ENCODE measurements at regions not wholly inside any gene's neighbourhood (a gene's known extent, or its start where the extent isn't known, plus 50 kb on each side); places are given as distances from the start of the nearest gene placed in this dataset.
"Not testable (repeated sequence)": the region's sequence is repeated elsewhere in the genome, so short reads cannot be mapped to it uniquely, and the experiment has no call there.

GRCh38 chr21:35469498-35469897 is 420.4 kb upstream of the RUNX1 start:
- Histone ChIP-seq H3K4me3 (no peak overlapping the region), H3K27ac (no peak overlapping the region), H3K9me3 (peaks cover 0 to 8% (median 0%) of the 10 kb centered on the region in 8 donors), H3K27me3 (replicated peaks in 1 of 7) (no peaks in the 10 kb centered on the region), H3K36me3 (no peaks in the 10 kb centered on the region), H3K4me1 (no peaks in the 10 kb centered on the region)
- WGBS, 5 donors = 79 to 96% (median 93%) methylated on average over 1 of the region's 1 CpG
- intact Hi-C loops (cut with DNase I; ENCODE audit: low total_unique reads) = no loop called here
- TF ChIP-seq, protein P1, sequence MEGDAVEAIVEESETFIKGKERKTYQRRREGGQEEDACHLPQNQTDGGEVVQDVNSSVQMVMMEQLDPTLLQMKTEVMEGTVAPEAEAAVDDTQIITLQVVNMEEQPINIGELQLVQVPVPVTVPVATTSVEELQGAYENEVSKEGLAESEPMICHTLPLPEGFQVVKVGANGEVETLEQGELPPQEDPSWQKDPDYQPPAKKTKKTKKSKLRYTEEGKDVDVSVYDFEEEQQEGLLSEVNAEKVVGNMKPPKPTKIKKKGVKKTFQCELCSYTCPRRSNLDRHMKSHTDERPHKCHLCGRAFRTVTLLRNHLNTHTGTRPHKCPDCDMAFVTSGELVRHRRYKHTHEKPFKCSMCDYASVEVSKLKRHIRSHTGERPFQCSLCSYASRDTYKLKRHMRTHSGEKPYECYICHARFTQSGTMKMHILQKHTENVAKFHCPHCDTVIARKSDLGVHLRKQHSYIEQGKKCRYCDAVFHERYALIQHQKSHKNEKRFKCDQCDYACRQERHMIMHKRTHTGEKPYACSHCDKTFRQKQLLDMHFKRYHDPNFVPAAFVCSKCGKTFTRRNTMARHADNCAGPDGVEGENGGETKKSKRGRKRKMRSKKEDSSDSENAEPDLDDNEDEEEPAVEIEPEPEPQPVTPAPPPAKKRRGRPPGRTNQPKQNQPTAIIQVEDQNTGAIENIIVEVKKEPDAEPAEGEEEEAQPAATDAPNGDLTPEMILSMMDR (IDR thresholded peaks at IDR 0.05 in 8 of 11, conservative IDR thresholded peaks at IDR 0.05 in 3 of 11) = no peak
- no peak for TF ChIP-seq POLR2AphosphoS5 (IDR thresholded peaks at IDR 0.05)
- no peak for TF ChIP-seq POLR2A (IDR thresholded peaks at IDR 0.05)
- no peak for DNase-seq

GRCh38 chr21:35468991-35469390 is 419.9 kb upstream of the RUNX1 start:
- Histone ChIP-seq H3K9me3 (peaks cover 0 to 8% (median 0%) of the 10 kb centered on the region in 8 donors), H3K27ac (no peak overlapping the region), H3K36me3 (no peaks in the 10 kb centered on the region), H3K4me1 (no peaks in the 10 kb centered on the region), H3K4me3 (no peak overlapping the region), H3K27me3 (replicated peaks in 1 of 7) (no peaks in the 10 kb centered on the region)
- intact Hi-C loops (cut with DNase I; ENCODE audit: low total_unique reads) = no loop called here
- 69 to 90% (median 84%) methylated on average over 5 of the region's 5 CpGs for WGBS, 5 donors
- DNase-seq = no peak
- TF ChIP-seq POLR2A (IDR thresholded peaks at IDR 0.05) = no peak
- TF ChIP-seq, protein P1 (IDR thresholded peaks at IDR 0.05 in 8 of 11, conservative IDR thresholded peaks at IDR 0.05 in 3 of 11) = no peak
- TF ChIP-seq POLR2AphosphoS5 (IDR thresholded peaks at IDR 0.05) = no peak

GRCh38 chr21:35467566-35467965 is 418.5 kb upstream of the RUNX1 start:
- H3K4me3 ChIP-seq = no peak overlapping the region
- DNase-seq = no peak
- H3K27me3 ChIP-seq (replicated peaks in 1 of 7) = no peaks in the 10 kb centered on the region
- intact Hi-C loops (cut with DNase I; ENCODE audit: low total_unique reads) = no loop called here
- no peak overlapping the region for H3K27ac ChIP-seq
- H3K4me1 ChIP-seq = no peaks in the 10 kb centered on the region
- peaks cover 0 to 8% (median 0%) of the 10 kb centered on the region in 8 donors for H3K9me3 ChIP-seq
- no peak for TF ChIP-seq POLR2AphosphoS5 (IDR thresholded peaks at IDR 0.05)
- TF ChIP-seq, protein P1 (IDR thresholded peaks at IDR 0.05 in 8 of 11, conservative IDR thresholded peaks at IDR 0.05 in 3 of 11) = no peak
- TF ChIP-seq POLR2A (IDR thresholded peaks at IDR 0.05) = no peak
- no peaks in the 10 kb centered on the region for H3K36me3 ChIP-seq
- 76 to 85% (median 79%) methylated on average over 2 of the region's 2 CpGs for WGBS, 5 donors

- DNase-seq; intact Hi-C loops (cut with DNase I; ENCODE audit: low total_unique reads); H3K4me1 ChIP-seq; H3K36me3 ChIP-seq; H3K9me3 ChIP-seq; H3K4me3 ChIP-seq; H3K27me3 ChIP-seq (replicated peaks in 1 of 7); H3K27ac ChIP-seq: not testable (repeated sequence)
- WGBS, 5 donors = 85 to 94% (median 92%) methylated on average over 5 of the region's 5 CpGs
These were observed 417.6 kb upstream of the RUNX1 start for GRCh38 chr21:35466681-35467080.

DNA sequence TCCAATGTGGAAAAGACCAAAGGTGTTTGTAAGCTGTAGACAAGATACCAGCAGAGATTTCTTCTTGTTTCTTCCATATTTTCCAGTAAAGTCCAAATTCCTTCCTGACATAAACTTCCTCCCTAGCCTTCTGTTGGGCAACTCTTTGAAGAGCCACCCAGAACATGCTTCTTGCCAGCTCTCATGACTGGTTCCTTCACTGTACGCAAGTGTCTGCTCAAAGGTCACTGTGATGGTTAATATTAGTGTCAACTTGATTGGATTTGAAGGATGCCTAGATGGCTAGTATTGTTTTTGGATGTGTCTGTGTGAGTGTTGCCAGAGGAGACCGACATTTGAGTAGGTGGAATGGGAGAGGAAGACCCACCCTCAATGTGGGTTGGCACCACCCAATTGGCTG is 416.6 kb upstream of the RUNX1 start:
- H3K27me3 ChIP-seq (replicated peaks in 1 of 7) = no peaks in the 10 kb centered on the region
- peaks cover 0 to 8% (median 0%) of the 10 kb centered on the region in 8 donors for H3K9me3 ChIP-seq
- H3K27ac ChIP-seq = no peak overlapping the region
- H3K36me3 ChIP-seq = no peaks in the 10 kb centered on the region
- H3K4me1 ChIP-seq = no peaks in the 10 kb centered on the region
- intact Hi-C loops (cut with DNase I; ENCODE audit: low total_unique reads) = no loop called here
- DNase-seq = no peak
- TF ChIP-seq, protein P1 (IDR thresholded peaks at IDR 0.05 in 8 of 11, conservative IDR thresholded peaks at IDR 0.05 in 3 of 11) = no peak
- no peak for TF ChIP-seq POLR2A (IDR thresholded peaks at IDR 0.05)
- no peak for TF ChIP-seq POLR2AphosphoS5 (IDR thresholded peaks at IDR 0.05)
- no peak overlapping the region for H3K4me3 ChIP-seq
- WGBS, 5 donors = 90 to 100% (median 94%) methylated on average over 2 of the region's 2 CpGs

Measured in spleen (tissue), 11 donors.